ENCODE measurements at regions not wholly inside any gene's neighbourhood (a gene's known extent, or its start where the extent isn't known, plus 50 kb on each side); places are given as distances from the start of the nearest gene placed in this dataset.

DNA sequence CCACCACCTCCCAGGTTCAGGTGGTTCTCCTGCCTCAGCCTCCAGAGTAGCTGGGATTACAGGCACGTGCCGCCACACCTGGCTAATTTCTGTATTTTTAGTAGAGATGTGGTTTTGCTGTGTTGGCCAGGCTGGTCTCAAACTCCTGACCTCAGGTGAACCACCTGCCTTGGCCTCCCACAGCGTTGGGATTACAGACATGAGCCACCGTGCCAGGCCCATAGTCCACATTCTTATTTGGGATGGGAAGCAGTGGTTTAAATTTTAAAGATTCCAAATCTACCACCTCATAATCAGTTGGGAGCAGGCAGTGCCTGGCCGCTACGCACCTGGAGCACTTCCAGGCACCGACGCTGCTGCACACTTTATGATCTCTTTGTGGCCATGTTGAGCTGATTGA lies 160.6 kb upstream of the SOX1 start:
- 98% methylated on average over 8 of the region's 8 CpGs; no CpG with 5 or more reads in 1 of the 2 experiments for WGBS, 2 experiments (ENCODE audit: extremely low coverage in 1 of 2, insufficient coverage in 1 of 2, insufficient read length in 1 of 2, insufficient replicate concordance in 2 of 2, low coverage in 1 of 2, low lambda C conversion rate in 2 of 2, missing lambda C conversion rate in 1 of 2)
- CTCF ChIA-PET (ENCODE audit: partially characterized antibody) = interaction anchor here (0.8 to 1.4 kb wide), 3 partner anchors 8 to 152 kb away, joined by 3 to 4 read pairs (median 3); no protein-coding TSS in a partner anchor

More for the DNA sequence above, 160.6 kb upstream of the SOX1 start:
- Histone ChIP-seq H3K79me2 (ENCODE audit: control insufficient read depth in 1 of 2, insufficient read depth in 2 of 2, low read length in 2 of 2) (no peaks in the 10 kb centered on the region), H3K4me1 (replicated peaks in 1 of 4; ENCODE audit: control insufficient read depth in 3 of 4, insufficient read depth in 4 of 4, low read length in 3 of 4) (no peaks in the 10 kb centered on the region; a peak in 1 of 7 replicates), H4K20me1 (replicated peaks in 1 of 2; ENCODE audit: control insufficient read depth in 1 of 2, insufficient read depth in 2 of 2, low read length in 2 of 2) (no peaks in the 10 kb centered on the region), H2BK120ac (replicated peaks; ENCODE audit: low read depth, low read length) (no peak overlapping the region), H2AFZ (ENCODE audit: low read length) (no peak overlapping the region), H3K4me3 (ENCODE audit: extremely low read depth in 1 of 4, insufficient read depth in 2 of 4, low read depth in 3 of 4, low read length in 4 of 4) (no peak overlapping the region), H3K9me3 (ENCODE audit: insufficient read depth in 2 of 2, low read depth in 1 of 2, low read length in 1 of 2) (no peaks in the 10 kb centered on the region), H2BK5ac (ENCODE audit: low read depth, low read length) (no peak overlapping the region), H3K27me3 (replicated peaks in 1 of 4; ENCODE audit: control insufficient read depth in 3 of 4, extremely low read depth in 1 of 4, insufficient read depth in 3 of 4, low read length in 3 of 4) (peaks cover 0 to 3% (median 0%) of the 10 kb centered on the region in 4 experiments; a peak in 1 of 7 replicates), H2BK20ac (ENCODE audit: low read length) (no peak overlapping the region), H2BK12ac (ENCODE audit: low read depth, low read length) (no peak overlapping the region), H3K27ac (ENCODE audit: low read depth, low read length) (no peak overlapping the region), H3K4me2 (ENCODE audit: insufficient read depth in 1 of 2, low read depth in 2 of 2, low read length in 2 of 2) (no peak overlapping the region), H2AK5ac (ENCODE audit: low read depth, low read length) (no peak overlapping the region), H3K23me2 (ENCODE audit: low read depth, low read length) (no peaks in the 10 kb centered on the region), H4K91ac (replicated peaks; ENCODE audit: insufficient read length, low read length) (no peak overlapping the region), H2BK15ac (ENCODE audit: low read length) (no peak overlapping the region), H3K14ac (ENCODE audit: insufficient read length) (no peak overlapping the region), H3K9ac (replicated peaks in 1 of 4; ENCODE audit: extremely low read depth in 1 of 4, low read depth in 3 of 4, low read length in 3 of 4) (no peak overlapping the region), H4K8ac (ENCODE audit: extremely low read depth, insufficient read depth, low read length) (no peak overlapping the region), H3K36me3 (ENCODE audit: control insufficient read depth in 2 of 4, insufficient read depth in 4 of 4, low read length in 3 of 4) (no peaks in the 10 kb centered on the region), H3K4ac (replicated peaks; ENCODE audit: insufficient read length, low read depth, low read length) (no peak overlapping the region), H3K18ac (ENCODE audit: extremely low read depth, low read length) (no peak overlapping the region), H3K23ac (ENCODE audit: insufficient read length) (no peak overlapping the region), H4K5ac (ENCODE audit: insufficient read length, low read depth, low read length) (no peak overlapping the region), H3K79me1 (ENCODE audit: low read depth, low read length) (no peaks in the 10 kb centered on the region), H3K56ac (replicated peaks; ENCODE audit: insufficient read length, low read depth, low read length) (no peak overlapping the region)
- POLR2A ChIA-PET (ENCODE audit: partially characterized antibody) = no interaction called here
- TF ChIP-seq GABPA (IDR thresholded peaks at IDR 0.05; ENCODE audit: borderline replicate concordance, insufficient read depth, low read length) (no peak), RBBP5 (IDR thresholded peaks at IDR 0.05; ENCODE audit: borderline replicate concordance, low read depth, low read length) (no peak), RNF2 (IDR thresholded peaks at IDR 0.05; ENCODE audit: borderline replicate concordance, low read depth, low read length, missing control alignments, poor library complexity, severe bottlenecking) (no peak), FOSL1 (IDR thresholded peaks at IDR 0.05; ENCODE audit: insufficient read depth, low read depth, low read length) (no peak), POLR2AphosphoS5 (IDR thresholded peaks at IDR 0.05; ENCODE audit: low read depth, low read length) (no peak)
- DNase-seq (ENCODE audit: low read depth in 1 of 2, low spot score in 2 of 2) = peak in 1 of 2 experiments; percentile 14
- no peak for FAIRE-seq
